GM23338 (cell line): ENCODE measurements at regions not wholly inside any gene's neighbourhood (a gene's known extent, or its start where the extent isn't known, plus 50 kb on each side); places are given as distances from the start of the nearest gene placed in this dataset.

ENCODE experiments used
- ATAC-seq: fragments of 200-7000 bp; cut with Tn5 transposase; 3 replicates; pipeline ENCODE4 v1.9.1; 2020
- DNase-seq: peaks from one replicate; pipeline ENCODE4 v3.0.0-alpha.2; 2015; ENCODE audit warnings: low spot score
- H2AFZ ChIP-seq: fragments of 200-600 bp; sonication (generic); 2 replicates; pipeline ENCODE4 v1.8.0; 2016; ENCODE audit warnings: antibody characterized with exemption, mild to moderate bottlenecking, moderate library complexity
- H3F3A ChIP-seq: fragments of 200-600 bp; sonication (generic); replicated peaks from 2 replicates; pipeline ENCODE4 v1.8.0; 2017; ENCODE audit warnings: antibody characterized with exemption, mixed run types, low read depth
- H3K27ac ChIP-seq: fragments of 200-600 bp; sonication (generic); 2 replicates; pipeline ENCODE4 v1.6.1; 2016; ENCODE audit warnings: low read depth
- H3K27me3 ChIP-seq: fragments of 200-600 bp; sonication (generic); 2 replicates; pipeline ENCODE4 v1.8.0; 2016; ENCODE audit warnings: mild to moderate bottlenecking, mixed run types, moderate library complexity; ENCODE audit not compliant: insufficient read depth
- H3K36me3 ChIP-seq: fragments of 200-600 bp; sonication (generic); 2 replicates; pipeline ENCODE4 v1.8.0; 2016; ENCODE audit warnings: mild to moderate bottlenecking; ENCODE audit not compliant: insufficient read depth
- H3K4me1 ChIP-seq: fragments of 200-600 bp; sonication (generic); 2 replicates; pipeline ENCODE4 v1.8.0; 2016; ENCODE audit warnings: mild to moderate bottlenecking, moderate library complexity; ENCODE audit not compliant: insufficient read depth
- H3K4me2 ChIP-seq: fragments of 200-600 bp; sonication (generic); 2 replicates; pipeline ENCODE4 v1.7.1; 2017; ENCODE audit warnings: mixed run types
- H3K4me3 ChIP-seq: fragments of 200-600 bp; sonication (generic); 2 replicates; pipeline ENCODE4 v1.6.1; 2016; ENCODE audit warnings: mixed run types
- H3K79me2 ChIP-seq: fragments of 200-600 bp; sonication (generic); replicated peaks from 2 replicates; pipeline ENCODE4 v1.8.0; 2017; ENCODE audit warnings: mild to moderate bottlenecking; ENCODE audit not compliant: insufficient read depth
- H3K9me2 ChIP-seq: fragments of 200-600 bp; sonication (generic); 2 replicates; pipeline ENCODE4 v1.8.0; 2017; ENCODE audit not compliant: insufficient read depth
- H4K20me1 ChIP-seq: fragments of 200-600 bp; sonication (generic); replicated peaks from 2 replicates; pipeline ENCODE4 v1.8.0; 2017; ENCODE audit warnings: mild to moderate bottlenecking; ENCODE audit not compliant: insufficient read depth
- H3K27ac Mint-ChIP-seq: 2 replicates; pipeline ENCODE4 v1.8.0; 2020; ENCODE audit warnings: inconsistent platforms, mild to moderate bottlenecking, moderate library complexity, mixed read lengths
- H3K27me3 Mint-ChIP-seq: 3 replicates; pipeline ENCODE4 v1.8.0; 2022; ENCODE audit warnings: low read depth, mild to moderate bottlenecking, moderate library complexity, mixed read lengths, inconsistent platforms; ENCODE audit not compliant: insufficient read depth, poor library complexity
- H3K36me3 Mint-ChIP-seq: 3 replicates; pipeline ENCODE4 v1.8.0; 2021; ENCODE audit warnings: low read depth, mild to moderate bottlenecking, inconsistent platforms, moderate library complexity, mixed read lengths
- H3K4me1 Mint-ChIP-seq: 3 replicates; pipeline ENCODE4 v1.8.0; 2020; ENCODE audit warnings: mild to moderate bottlenecking, inconsistent platforms, mixed read lengths
- H3K4me3 Mint-ChIP-seq: 3 replicates; pipeline ENCODE4 v1.8.0; 2021; ENCODE audit warnings: moderate library complexity, mild to moderate bottlenecking, inconsistent platforms, mixed read lengths
- H3K9me3 Mint-ChIP-seq: 3 replicates; pipeline ENCODE4 v1.8.0; 2020; ENCODE audit warnings: moderate library complexity, mild to moderate bottlenecking, inconsistent platforms, mixed read lengths
- CREB1 ChIP-seq: fragments of 250-450 bp; sonication (Bioruptor Pico); IDR thresholded peaks from 2 replicates; pipeline ENCODE4 v1.5.0; 2020; ENCODE audit warnings: low read depth, mild to moderate bottlenecking, moderate library complexity
- JUNB ChIP-seq: IDR thresholded peaks from one replicate; pipeline ENCODE4 v1.6.1; 2016; ENCODE audit warnings: antibody characterized with exemption; ENCODE audit not compliant: unreplicated experiment
- NANOG ChIP-seq: IDR thresholded peaks from 2 replicates; pipeline ENCODE4 v1.6.1; 2016; ENCODE audit warnings: antibody characterized with exemption, borderline replicate concordance
- POLR2AphosphoS5 ChIP-seq: IDR thresholded peaks from 2 replicates; pipeline ENCODE4 v1.6.1; 2016; ENCODE audit warnings: antibody characterized with exemption, low read depth
- ZNF331 ChIP-seq: fragments of 250-450 bp; sonication (Bioruptor Pico); IDR thresholded peaks from 2 replicates; pipeline ENCODE4 v1.5.0; 2020; ENCODE audit warnings: low read depth, mild to moderate bottlenecking, moderate library complexity
- TF ChIP-seq, protein P1 (sequence below): fragments of 250-450 bp; sonication (Bioruptor Pico); IDR thresholded peaks from 2 replicates; pipeline ENCODE4 v1.5.0; 2020; ENCODE audit warnings: mild to moderate bottlenecking, moderate library complexity
- TF ChIP-seq, protein P2 (sequence below): IDR thresholded peaks from 2 replicates; pipeline ENCODE4 v1.6.1; 2016; ENCODE audit warnings: antibody characterized with exemption
- TF ChIP-seq, protein P3 (sequence below), 2 experiments: fragments of 200-600 bp in 1 of 2; sonication (generic) in 1 of 2; conservative IDR thresholded peaks; 2 replicates each; pipeline versions ENCODE4 v1.5.1 to v1.6.1; 2016 to 2017; ENCODE audit warnings: antibody characterized with exemption in 2 of 2, low read depth in 2 of 2, mild to moderate bottlenecking in 2 of 2, moderate library complexity in 1 of 2

DNA sequence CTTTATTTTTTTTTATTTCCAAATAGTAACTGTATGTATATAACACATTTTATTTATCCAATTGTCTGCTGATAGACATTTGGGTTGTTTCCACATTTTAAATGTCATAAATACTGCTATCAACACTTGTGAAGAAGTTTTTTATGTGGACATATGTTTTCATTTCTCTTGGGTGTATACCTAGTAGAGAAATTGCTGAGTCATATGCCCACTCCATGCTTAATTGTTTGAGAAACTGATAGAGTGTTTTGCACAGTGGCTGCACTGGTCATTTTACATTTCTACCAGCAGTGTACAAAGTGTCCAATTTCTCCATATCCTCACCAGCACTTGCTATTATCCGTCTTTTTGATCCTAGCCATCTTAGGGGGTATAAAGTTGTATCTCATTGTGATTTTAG, 567.8 kb downstream of the GBA3 start (continued):
- TF ChIP-seq, protein P1, sequence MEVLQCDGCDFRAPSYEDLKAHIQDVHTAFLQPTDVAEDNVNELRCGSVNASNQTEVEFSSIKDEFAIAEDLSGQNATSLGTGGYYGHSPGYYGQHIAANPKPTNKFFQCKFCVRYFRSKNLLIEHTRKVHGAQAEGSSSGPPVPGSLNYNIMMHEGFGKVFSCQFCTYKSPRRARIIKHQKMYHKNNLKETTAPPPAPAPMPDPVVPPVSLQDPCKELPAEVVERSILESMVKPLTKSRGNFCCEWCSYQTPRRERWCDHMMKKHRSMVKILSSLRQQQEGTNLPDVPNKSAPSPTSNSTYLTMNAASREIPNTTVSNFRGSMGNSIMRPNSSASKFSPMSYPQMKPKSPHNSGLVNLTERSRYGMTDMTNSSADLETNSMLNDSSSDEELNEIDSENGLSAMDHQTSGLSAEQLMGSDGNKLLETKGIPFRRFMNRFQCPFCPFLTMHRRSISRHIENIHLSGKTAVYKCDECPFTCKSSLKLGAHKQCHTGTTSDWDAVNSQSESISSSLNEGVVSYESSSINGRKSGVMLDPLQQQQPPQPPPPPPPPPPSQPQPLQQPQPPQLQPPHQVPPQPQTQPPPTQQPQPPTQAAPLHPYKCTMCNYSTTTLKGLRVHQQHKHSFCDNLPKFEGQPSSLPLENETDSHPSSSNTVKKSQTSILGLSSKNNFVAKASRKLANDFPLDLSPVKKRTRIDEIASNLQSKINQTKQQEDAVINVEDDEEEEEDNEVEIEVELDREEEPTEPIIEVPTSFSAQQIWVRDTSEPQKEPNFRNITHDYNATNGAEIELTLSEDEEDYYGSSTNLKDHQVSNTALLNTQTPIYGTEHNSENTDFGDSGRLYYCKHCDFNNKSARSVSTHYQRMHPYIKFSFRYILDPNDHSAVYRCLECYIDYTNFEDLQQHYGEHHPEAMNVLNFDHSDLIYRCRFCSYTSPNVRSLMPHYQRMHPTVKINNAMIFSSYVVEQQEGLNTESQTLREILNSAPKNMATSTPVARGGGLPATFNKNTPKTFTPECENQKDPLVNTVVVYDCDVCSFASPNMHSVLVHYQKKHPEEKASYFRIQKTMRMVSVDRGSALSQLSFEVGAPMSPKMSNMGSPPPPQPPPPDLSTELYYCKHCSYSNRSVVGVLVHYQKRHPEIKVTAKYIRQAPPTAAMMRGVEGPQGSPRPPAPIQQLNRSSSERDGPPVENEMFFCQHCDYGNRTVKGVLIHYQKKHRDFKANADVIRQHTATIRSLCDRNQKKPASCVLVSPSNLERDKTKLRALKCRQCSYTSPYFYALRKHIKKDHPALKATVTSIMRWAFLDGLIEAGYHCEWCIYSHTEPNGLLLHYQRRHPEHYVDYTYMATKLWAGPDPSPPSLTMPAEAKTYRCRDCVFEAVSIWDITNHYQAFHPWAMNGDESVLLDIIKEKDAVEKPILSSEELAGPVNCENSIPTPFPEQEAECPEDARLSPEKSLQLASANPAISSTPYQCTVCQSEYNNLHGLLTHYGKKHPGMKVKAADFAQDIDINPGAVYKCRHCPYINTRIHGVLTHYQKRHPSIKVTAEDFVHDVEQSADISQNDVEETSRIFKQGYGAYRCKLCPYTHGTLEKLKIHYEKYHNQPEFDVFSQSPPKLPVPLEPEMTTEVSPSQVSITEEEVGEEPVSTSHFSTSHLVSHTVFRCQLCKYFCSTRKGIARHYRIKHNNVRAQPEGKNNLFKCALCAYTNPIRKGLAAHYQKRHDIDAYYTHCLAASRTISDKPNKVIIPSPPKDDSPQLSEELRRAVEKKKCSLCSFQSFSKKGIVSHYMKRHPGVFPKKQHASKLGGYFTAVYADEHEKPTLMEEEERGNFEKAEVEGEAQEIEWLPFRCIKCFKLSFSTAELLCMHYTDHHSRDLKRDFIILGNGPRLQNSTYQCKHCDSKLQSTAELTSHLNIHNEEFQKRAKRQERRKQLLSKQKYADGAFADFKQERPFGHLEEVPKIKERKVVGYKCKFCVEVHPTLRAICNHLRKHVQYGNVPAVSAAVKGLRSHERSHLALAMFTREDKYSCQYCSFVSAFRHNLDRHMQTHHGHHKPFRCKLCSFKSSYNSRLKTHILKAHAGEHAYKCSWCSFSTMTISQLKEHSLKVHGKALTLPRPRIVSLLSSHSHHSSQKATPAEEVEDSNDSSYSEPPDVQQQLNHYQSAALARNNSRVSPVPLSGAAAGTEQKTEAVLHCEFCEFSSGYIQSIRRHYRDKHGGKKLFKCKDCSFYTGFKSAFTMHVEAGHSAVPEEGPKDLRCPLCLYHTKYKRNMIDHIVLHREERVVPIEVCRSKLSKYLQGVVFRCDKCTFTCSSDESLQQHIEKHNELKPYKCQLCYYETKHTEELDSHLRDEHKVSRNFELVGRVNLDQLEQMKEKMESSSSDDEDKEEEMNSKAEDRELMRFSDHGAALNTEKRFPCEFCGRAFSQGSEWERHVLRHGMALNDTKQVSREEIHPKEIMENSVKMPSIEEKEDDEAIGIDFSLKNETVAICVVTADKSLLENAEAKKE = no peak
- no peak for TF ChIP-seq ZNF331 (CRISPR knock-in tag)
- TF ChIP-seq, protein P2, sequence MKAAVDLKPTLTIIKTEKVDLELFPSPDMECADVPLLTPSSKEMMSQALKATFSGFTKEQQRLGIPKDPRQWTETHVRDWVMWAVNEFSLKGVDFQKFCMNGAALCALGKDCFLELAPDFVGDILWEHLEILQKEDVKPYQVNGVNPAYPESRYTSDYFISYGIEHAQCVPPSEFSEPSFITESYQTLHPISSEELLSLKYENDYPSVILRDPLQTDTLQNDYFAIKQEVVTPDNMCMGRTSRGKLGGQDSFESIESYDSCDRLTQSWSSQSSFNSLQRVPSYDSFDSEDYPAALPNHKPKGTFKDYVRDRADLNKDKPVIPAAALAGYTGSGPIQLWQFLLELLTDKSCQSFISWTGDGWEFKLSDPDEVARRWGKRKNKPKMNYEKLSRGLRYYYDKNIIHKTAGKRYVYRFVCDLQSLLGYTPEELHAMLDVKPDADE = no peak

DNA sequence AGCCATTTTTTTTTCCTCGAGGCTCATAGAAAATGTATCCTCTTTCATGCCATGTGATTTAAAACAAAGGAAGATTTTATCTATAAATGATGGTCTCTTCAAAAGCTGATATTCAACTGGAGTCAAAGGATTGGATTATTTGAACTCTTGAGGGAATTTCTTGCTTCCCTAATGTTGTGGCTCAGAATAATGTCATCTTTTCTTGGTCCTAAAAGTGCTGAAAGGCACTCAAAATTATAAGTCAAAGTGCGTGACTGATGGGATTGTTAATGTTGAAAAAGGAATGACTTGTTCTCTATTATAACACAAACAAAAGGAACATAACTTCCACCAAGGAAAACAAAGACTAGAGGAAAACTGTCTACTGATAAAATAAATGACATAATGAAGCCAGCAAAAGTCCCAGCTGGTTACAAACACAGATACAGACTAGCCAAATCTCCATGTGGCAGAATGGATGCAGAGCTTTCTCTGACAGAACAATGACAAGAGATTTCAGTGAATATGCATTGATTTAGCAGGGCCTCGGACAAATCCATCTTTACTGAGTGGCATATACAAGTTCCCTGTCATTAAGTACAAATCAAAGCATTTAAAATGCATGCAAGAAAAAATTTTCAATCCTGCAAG, 552.6 kb downstream of the GBA3 start:
- H3K4me2 ChIP-seq = no peak overlapping the region
- no peak for ATAC-seq
- H3K36me3 ChIP-seq = no peaks in the 10 kb centered on the region
- Mint-ChIP-seq H3K4me1 (no peaks in the 10 kb centered on the region), H3K4me3 (no peak overlapping the region), H3K9me3 (no peaks in the 10 kb centered on the region), H3K27me3 (no peaks in the 10 kb centered on the region), H3K36me3 (no peaks in the 10 kb centered on the region), H3K27ac (no peak overlapping the region)
- H3K27me3 ChIP-seq = no peaks in the 10 kb centered on the region
- H3K27ac ChIP-seq = no peak overlapping the region
- no peak overlapping the region for H3K4me3 ChIP-seq
- no peaks in the 10 kb centered on the region for H4K20me1 ChIP-seq
- no peaks in the 10 kb centered on the region for H3F3A ChIP-seq
- H3K79me2 ChIP-seq = no peaks in the 10 kb centered on the region
- H3K4me1 ChIP-seq = no peaks in the 10 kb centered on the region; the same call in 1 of the 2 replicates
- no peak for DNase-seq
- H2AFZ ChIP-seq = no peak overlapping the region
- no peaks in the 10 kb centered on the region; the same call in 1 of the 2 replicates for H3K9me2 ChIP-seq
- TF ChIP-seq, protein P3, sequence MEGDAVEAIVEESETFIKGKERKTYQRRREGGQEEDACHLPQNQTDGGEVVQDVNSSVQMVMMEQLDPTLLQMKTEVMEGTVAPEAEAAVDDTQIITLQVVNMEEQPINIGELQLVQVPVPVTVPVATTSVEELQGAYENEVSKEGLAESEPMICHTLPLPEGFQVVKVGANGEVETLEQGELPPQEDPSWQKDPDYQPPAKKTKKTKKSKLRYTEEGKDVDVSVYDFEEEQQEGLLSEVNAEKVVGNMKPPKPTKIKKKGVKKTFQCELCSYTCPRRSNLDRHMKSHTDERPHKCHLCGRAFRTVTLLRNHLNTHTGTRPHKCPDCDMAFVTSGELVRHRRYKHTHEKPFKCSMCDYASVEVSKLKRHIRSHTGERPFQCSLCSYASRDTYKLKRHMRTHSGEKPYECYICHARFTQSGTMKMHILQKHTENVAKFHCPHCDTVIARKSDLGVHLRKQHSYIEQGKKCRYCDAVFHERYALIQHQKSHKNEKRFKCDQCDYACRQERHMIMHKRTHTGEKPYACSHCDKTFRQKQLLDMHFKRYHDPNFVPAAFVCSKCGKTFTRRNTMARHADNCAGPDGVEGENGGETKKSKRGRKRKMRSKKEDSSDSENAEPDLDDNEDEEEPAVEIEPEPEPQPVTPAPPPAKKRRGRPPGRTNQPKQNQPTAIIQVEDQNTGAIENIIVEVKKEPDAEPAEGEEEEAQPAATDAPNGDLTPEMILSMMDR (conservative IDR thresholded peaks at IDR 0.05; ENCODE audit: low read depth in 2 of 2) = no peak
- no peak for TF ChIP-seq JUNB
- TF ChIP-seq, protein P2 = no peak
- TF ChIP-seq POLR2AphosphoS5 = no peak
- no peak for TF ChIP-seq NANOG
- TF ChIP-seq CREB1 = no peak
- TF ChIP-seq ZNF331 (CRISPR knock-in tag) = no peak
